Suprapubic skin (tissue), 4 donors: ENCODE measurements at regions not wholly inside any gene's neighbourhood (a gene's known extent, or its start where the extent isn't known, plus 50 kb on each side); places are given as distances from the start of the nearest gene placed in this dataset.

Experiments
- CTCF ChIP-seq, 2 donors: fragments of 200-600 bp in 1 of 2; fragments of 450-650 bp in 1 of 2; sonication (generic) in 1 of 2; IDR thresholded peaks; one replicate each; pipeline ENCODE4 v1.5.1; 2016 to 2019; ENCODE audit warnings: antibody characterized with exemption in 2 of 2, mild to moderate bottlenecking in 1 of 2, moderate library complexity in 1 of 2
- EP300 ChIP-seq: sonication (generic); formaldehyde crosslinking; IDR thresholded peaks from one replicate; pipeline ENCODE4 v1.6.1; 2017; ENCODE audit warnings: antibody characterized with exemption
- POLR2A ChIP-seq, 2 donors: fragments of 450-650 bp; IDR thresholded peaks; one replicate each; pipeline ENCODE4 v1.6.1; 2017; ENCODE audit warnings: antibody characterized with exemption in 2 of 2, mild to moderate bottlenecking in 2 of 2, moderate library complexity in 2 of 2
- POLR2AphosphoS5 ChIP-seq, 3 donors: sonication (generic); formaldehyde crosslinking; IDR thresholded peaks; one replicate each; pipeline ENCODE4 v1.6.1; 2017; ENCODE audit warnings: antibody characterized with exemption in 3 of 3

GRCh38 chr7:54615-55014, 137.8 kb upstream of the FAM20C start:
- TF ChIP-seq POLR2AphosphoS5 (IDR thresholded peaks at IDR 0.05) (no peak), CTCF (IDR thresholded peaks at IDR 0.05) (no peak), POLR2A (IDR thresholded peaks at IDR 0.05) (no peak), EP300 (no peak)
